Activated naive CD8-positive, alpha-beta T cell treated with anti-CD3 and anti-CD28 coated beads, Interleukin-2, amount 10 ng/mL, durations not matched to agents 7 days and 5 days (primary cell): ENCODE measurements at regions not wholly inside any gene's neighbourhood (a gene's known extent, or its start where the extent isn't known, plus 50 kb on each side); places are given as distances from the start of the nearest gene placed in this dataset.
"Not testable (repeated sequence)": the region's sequence is repeated elsewhere in the genome, so short reads cannot be mapped to it uniquely, and the experiment has no call there.

Experiments used
- ATAC-seq: fragments of 150-1000 bp; cut with Tn5 transposase; one replicate; pipeline ENCODE4 v1.10.0; 2021; ENCODE audit warnings: low read depth, moderate library complexity
- POLR2A ChIA-PET: fragments of 350-600 bp; sonication (Branson Sonifier 250); formaldehyde crosslinking; loops from one replicate; lab custom pipeline; 2021; ENCODE audit warnings: antibody characterized with exemption; lab: Charles Lee
- DNase-seq: peaks from one replicate; pipeline ENCODE4 v3.0.0; 2021
- H3K27ac Mint-ChIP-seq: one replicate; pipeline ENCODE4 v1.8.0; 2022; ENCODE audit warnings: mild to moderate bottlenecking, mixed read lengths
- H3K27me3 Mint-ChIP-seq: one replicate; pipeline ENCODE4 v1.8.0; 2022; ENCODE audit warnings: mild to moderate bottlenecking, moderate library complexity, mixed read lengths
- H3K36me3 Mint-ChIP-seq: one replicate; pipeline ENCODE4 v1.8.0; 2021; ENCODE audit warnings: mild to moderate bottlenecking, mixed read lengths
- H3K4me1 Mint-ChIP-seq: one replicate; pipeline ENCODE4 v1.8.0; 2021; ENCODE audit warnings: mixed read lengths
- H3K4me3 Mint-ChIP-seq: one replicate; pipeline ENCODE4 v1.8.0; 2022; ENCODE audit warnings: mild to moderate bottlenecking, moderate library complexity, mixed read lengths
- H3K9me3 Mint-ChIP-seq: one replicate; pipeline ENCODE4 v1.8.0; 2021; ENCODE audit warnings: mixed read lengths

DNA sequence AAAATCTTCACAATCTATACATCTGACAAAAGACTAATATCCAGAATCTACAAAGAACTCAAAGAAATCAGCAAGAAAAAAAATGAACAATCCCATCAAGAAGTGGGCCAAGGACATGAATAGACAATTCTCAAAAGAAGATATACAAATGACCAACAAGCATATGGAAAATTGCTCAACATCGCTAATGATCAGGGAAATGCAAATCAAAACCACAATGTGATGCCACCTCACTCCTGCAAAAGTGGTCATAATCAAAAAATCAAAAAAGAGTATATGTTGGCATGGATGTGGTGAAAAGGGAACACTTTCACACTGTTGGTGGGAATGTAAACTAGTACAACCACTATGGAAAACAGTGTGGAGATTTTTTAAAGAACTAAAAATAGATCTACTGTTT is 58.3 kb upstream of the HBS1L start:
- H3K36me3 Mint-ChIP-seq, result peaks cover 14% of the 10 kb centered on the region
- ATAC-seq, H3K9me3 Mint-ChIP-seq, H3K27me3 Mint-ChIP-seq, POLR2A ChIA-PET, H3K27ac Mint-ChIP-seq, H3K4me3 Mint-ChIP-seq, DNase-seq: not testable (repeated sequence)
- peaks cover 41% of the 10 kb centered on the region for H3K4me1 Mint-ChIP-seq

DNA sequence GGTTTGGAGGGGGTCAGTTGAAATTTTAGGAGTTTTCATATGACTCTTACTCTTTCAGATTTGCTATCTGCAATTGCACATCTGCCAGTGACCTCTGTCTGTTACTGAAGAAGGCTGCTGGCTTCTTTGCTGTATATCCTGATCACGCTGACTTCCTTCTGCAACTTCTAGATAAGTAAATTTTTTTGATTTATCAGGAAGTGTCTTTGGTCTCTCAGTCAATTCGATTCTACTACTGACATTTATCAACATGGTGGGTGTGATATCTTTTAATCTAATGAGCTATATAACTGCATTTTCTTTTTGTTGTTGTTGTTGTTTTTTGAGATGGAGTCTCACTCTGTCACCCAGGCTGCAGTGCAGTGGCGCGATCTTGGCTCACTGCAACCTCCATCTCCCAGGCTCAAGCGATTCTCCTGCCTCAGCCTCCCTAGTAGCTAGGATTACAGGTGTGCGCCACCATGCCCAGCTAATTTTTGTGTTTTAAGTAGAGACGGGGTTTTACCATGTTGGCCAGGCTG is 55.7 kb upstream of the HBS1L start:
- H3K27ac Mint-ChIP-seq, H3K9me3 Mint-ChIP-seq, H3K4me3 Mint-ChIP-seq, ATAC-seq, H3K27me3 Mint-ChIP-seq, POLR2A ChIA-PET, DNase-seq: not testable (repeated sequence)
- peaks cover 14% of the 10 kb centered on the region for H3K36me3 Mint-ChIP-seq
- H3K4me1 Mint-ChIP-seq, result peaks cover 20% of the 10 kb centered on the region

DNA sequence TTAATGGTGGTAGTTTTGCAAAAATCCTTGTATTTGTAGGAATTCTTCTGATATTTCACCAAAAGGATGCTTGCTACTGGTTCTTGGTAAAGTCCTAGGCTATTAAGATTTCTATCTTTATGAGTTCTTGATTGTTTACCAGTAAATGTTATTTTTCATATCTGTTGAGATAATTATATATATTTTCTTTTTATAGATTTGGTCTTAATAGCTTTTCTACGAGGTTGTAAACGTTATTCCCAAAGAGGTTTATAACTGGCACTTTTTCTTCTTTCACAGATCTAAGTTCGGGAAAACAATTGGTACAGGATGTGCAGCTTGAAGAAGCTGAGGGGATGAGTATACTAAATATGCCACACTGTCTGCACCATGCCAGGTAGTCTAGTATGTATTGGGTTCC is 55.1 kb upstream of the HBS1L start:
- no peaks in the 10 kb centered on the region for H3K27me3 Mint-ChIP-seq
- POLR2A ChIA-PET, result no interaction called here
- no peak overlapping the region for H3K4me3 Mint-ChIP-seq
- H3K27ac Mint-ChIP-seq, result no peak overlapping the region
- DNase-seq (no peak), ATAC-seq (no peak)
- H3K36me3 Mint-ChIP-seq, result peaks cover 14% of the 10 kb centered on the region
- H3K4me1 Mint-ChIP-seq, result peaks cover 15% of the 10 kb centered on the region
- H3K9me3 Mint-ChIP-seq, result peaks cover 3% of the 10 kb centered on the region

DNA sequence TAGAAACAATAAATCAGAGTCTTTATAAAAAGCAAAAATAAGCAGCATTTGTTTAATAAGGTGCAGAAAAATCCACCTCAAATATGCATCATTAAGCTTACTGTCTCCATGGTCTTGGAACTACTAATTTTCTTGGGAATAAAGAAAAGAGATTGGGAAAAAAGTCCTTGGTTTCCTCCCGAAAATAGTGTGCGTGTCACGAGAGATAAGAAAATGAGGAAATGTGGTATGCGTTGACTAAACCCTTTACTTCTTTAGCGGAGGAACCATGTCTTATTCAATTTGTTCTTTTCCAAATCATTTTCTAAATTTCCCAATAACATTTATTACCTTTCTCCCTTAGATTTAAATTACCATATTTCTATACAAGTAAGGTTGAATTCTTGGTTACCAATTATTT is 54.1 kb upstream of the HBS1L start:
- ATAC-seq (no peak), DNase-seq (no peak)
- H3K36me3 Mint-ChIP-seq, result peaks cover 14% of the 10 kb centered on the region
- H3K4me1 Mint-ChIP-seq, result peaks cover 15% of the 10 kb centered on the region
- POLR2A ChIA-PET, result interaction anchor here (0.5 kb wide), 1 partner anchor 15 kb away, joined by 3 read pairs; no protein-coding TSS in a partner anchor
- no peak overlapping the region for H3K4me3 Mint-ChIP-seq
- H3K27ac Mint-ChIP-seq, result no peak overlapping the region
- no peaks in the 10 kb centered on the region for H3K27me3 Mint-ChIP-seq
- H3K9me3 Mint-ChIP-seq, result peaks cover 3% of the 10 kb centered on the region

DNA sequence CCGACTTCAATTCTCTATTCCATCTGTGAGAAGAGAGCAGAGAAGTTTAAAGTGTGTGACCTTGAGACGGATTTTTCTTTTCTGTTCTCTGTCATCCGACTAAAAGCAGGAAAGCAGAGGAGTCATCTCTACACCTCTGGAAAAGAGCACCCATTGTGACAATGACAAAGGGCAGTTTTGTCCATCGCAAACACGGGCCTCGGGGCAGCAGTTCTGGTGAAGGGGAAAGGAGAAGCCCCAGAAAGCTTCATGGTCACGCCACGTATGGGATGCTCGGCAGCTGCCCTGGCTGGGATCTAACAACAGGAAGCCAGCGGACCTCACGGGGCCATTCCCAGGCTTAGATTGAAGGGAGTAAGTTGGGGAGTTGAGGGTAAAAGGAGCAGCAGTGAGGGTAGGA is 52.0 kb upstream of the HBS1L start:
- DNase-seq (no peak), ATAC-seq (no peak)
- H3K36me3 Mint-ChIP-seq, result peaks cover 1% of the 10 kb centered on the region
- no peak overlapping the region for H3K27ac Mint-ChIP-seq
- peaks cover 23% of the 10 kb centered on the region for H3K4me1 Mint-ChIP-seq
- no peaks in the 10 kb centered on the region for H3K9me3 Mint-ChIP-seq
- POLR2A ChIA-PET, result no interaction called here
- H3K27me3 Mint-ChIP-seq, result no peaks in the 10 kb centered on the region
- H3K4me3 Mint-ChIP-seq, result no peak overlapping the region

DNA sequence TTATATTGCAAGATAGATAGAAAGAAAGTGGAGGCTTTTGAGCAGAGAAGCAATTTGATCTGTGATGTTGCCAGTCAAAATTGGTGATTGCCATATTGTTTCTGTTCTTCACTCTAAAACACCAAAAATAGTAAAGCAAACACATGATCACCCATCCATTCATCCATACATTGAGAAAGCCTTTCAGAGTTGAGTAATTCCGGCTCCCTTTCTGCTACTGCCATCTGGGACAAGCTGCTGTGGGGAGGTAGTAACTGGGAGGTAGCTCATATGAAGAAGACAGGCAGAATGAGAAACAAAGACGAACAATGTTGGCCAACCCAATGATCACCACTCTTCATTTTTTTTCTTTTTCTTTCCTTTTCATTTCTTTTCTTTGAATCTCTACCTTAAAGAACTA is 51.1 kb upstream of the HBS1L start:
- POLR2A ChIA-PET, result interaction anchor here (1.6 kb wide), 1 partner anchor 24 kb away, joined by 4 read pairs; no protein-coding TSS in a partner anchor
- Mint-ChIP-seq H3K27me3 (no peaks in the 10 kb centered on the region), H3K9me3 (no peaks in the 10 kb centered on the region), H3K4me3 (no peak overlapping the region), H3K36me3 (peaks cover 1% of the 10 kb centered on the region), H3K27ac (no peak overlapping the region), H3K4me1 (peaks cover 21% of the 10 kb centered on the region)
- ATAC-seq (no peak), DNase-seq (no peak)

DNA sequence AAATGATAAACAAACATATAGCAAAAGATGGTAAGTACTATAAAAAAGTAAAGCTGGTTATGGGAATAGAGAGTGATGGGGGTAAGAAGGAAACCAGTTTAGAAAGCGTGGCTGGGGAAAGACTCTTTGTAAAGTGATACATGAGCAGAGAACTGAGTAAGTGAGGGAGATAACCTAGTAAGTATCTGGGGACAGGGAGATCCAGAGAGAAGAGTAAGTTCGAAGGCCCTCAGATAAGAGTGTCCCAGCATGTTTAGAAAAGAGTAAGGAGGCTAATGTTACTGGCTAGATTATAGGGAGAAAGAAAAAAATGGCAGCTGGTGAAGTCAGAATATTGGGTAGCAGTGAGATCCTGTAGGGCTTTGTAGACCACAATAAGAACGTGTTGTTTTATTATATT is 50.7 kb upstream of the HBS1L start:
- H3K27ac Mint-ChIP-seq, result no peak overlapping the region
- DNase-seq (no peak), ATAC-seq (no peak)
- H3K4me3 Mint-ChIP-seq, result no peak overlapping the region
- peaks cover 1% of the 10 kb centered on the region for H3K36me3 Mint-ChIP-seq
- POLR2A ChIA-PET, result interaction anchor here (1.6 kb wide), 1 partner anchor 24 kb away, joined by 4 read pairs; no protein-coding TSS in a partner anchor
- peaks cover 21% of the 10 kb centered on the region for H3K4me1 Mint-ChIP-seq
- no peaks in the 10 kb centered on the region for H3K9me3 Mint-ChIP-seq
- H3K27me3 Mint-ChIP-seq, result no peaks in the 10 kb centered on the region
